SW480 (cell line): ENCODE measurements at regions not wholly inside any gene's neighbourhood (a gene's known extent, or its start where the extent isn't known, plus 50 kb on each side); places are given as distances from the start of the nearest gene placed in this dataset.
A peak's percentile ranks its signal among the peaks of the same experiment; 100 is the strongest.
"Not testable (repeated sequence)": the region's sequence is repeated elsewhere in the genome, so short reads cannot be mapped to it uniquely, and the experiment has no call there.

ENCODE experiments used
- DNase-seq: peaks from one replicate; pipeline ENCODE4 v3.0.0-alpha.2; 2016; ENCODE audit warnings: low spot score

- peak; percentile 76 for DNase-seq
These were observed 917.0 kb downstream of the TYW1 start for GRCh38 chr7:67913604-67914003.

GRCh38 chr7:67916111-67916510, 919.5 kb downstream of the TYW1 start:
- not testable (repeated sequence) for DNase-seq

GRCh38 chr7:67916571-67917436, 920.2 kb downstream of the TYW1 start:
- peak; percentile 80 for DNase-seq

GRCh38 chr7:67917437-67917755, 920.8 kb downstream of the TYW1 start:
- no peak for DNase-seq

GRCh38 chr7:67918158-67918557, 921.5 kb downstream of the TYW1 start:
- no peak for DNase-seq

- no peak for DNase-seq
These were observed 926.7 kb downstream of the TYW1 start for GRCh38 chr7:67923286-67923685.

- DNase-seq, result no peak
These were observed 931.5 kb downstream of the TYW1 start for GRCh38 chr7:67928141-67928540.

GRCh38 chr7:67936447-67936846, 939.8 kb downstream of the TYW1 start:
- not testable (repeated sequence) for DNase-seq

- no peak for DNase-seq
These were observed 943.8 kb downstream of the TYW1 start for GRCh38 chr7:67940400-67940799.

- DNase-seq, result no peak
These were observed 950.6 kb downstream of the TYW1 start for GRCh38 chr7:67947191-67947590.

- DNase-seq, result no peak
These were observed 951.0 kb downstream of the TYW1 start for GRCh38 chr7:67947646-67948045.

- DNase-seq, result no peak
These were observed 953.9 kb downstream of the TYW1 start for GRCh38 chr7:67950321-67951083.

GRCh38 chr7:67955061-67955460, 958.4 kb downstream of the TYW1 start:
- no peak for DNase-seq

- DNase-seq, result no peak
These were observed 966.2 kb downstream of the TYW1 start for GRCh38 chr7:67962863-67963262.

- no peak for DNase-seq
These were observed 979.9 kb downstream of the TYW1 start for GRCh38 chr7:67976490-67976889.

GRCh38 chr7:67983486-67983885, 986.9 kb downstream of the TYW1 start:
- no peak for DNase-seq

- DNase-seq, result no peak
These were observed 987.7 kb downstream of the TYW1 start for GRCh38 chr7:67984326-67984725.

GRCh38 chr7:67989142-67989541, 992.5 kb downstream of the TYW1 start:
- DNase-seq, result no peak

- no peak for DNase-seq
These were observed 993.4 kb downstream of the TYW1 start for GRCh38 chr7:67990003-67990402.

GRCh38 chr7:67990716-67991115, 994.1 kb downstream of the TYW1 start:
- DNase-seq, result no peak

GRCh38 chr7:67992287-67992686, 995.7 kb downstream of the TYW1 start:
- no peak for DNase-seq

GRCh38 chr7:68005992-68006391, 1009.4 kb downstream of the TYW1 start:
- DNase-seq, result no peak

- no peak for DNase-seq
These were observed 1010.0 kb downstream of the TYW1 start for GRCh38 chr7:68006619-68007018.
